IMR-90 (cell line): ENCODE measurements at regions not wholly inside any gene's neighbourhood (a gene's known extent, or its start where the extent isn't known, plus 50 kb on each side); places are given as distances from the start of the nearest gene placed in this dataset.

Experiments
- ATAC-seq: fragments of 200-7000 bp; cut with Tn5 transposase; 2 replicates; pipeline ENCODE4 v1.9.1; 2020; ENCODE audit warnings: low read depth, mild to moderate bottlenecking, moderate library complexity
- BruUV-seq: library from RNA; stranded (reverse); fragments of 400-500 nt; replicated peaks from 2 replicates; lab custom pipeline; 2021; lab: Mats Ljungman, UMichigan
- CTCF ChIA-PET: fragments of 300-600 bp; formaldehyde crosslinking; extraction: SDS; loops from one replicate; lab custom pipeline; 2021; ENCODE audit warnings: antibody characterized with exemption; lab: Yijun Ruan, JAX
- POLR2A ChIA-PET: fragments of 300-600 bp; sonication (Branson Sonifier 250); formaldehyde crosslinking; loops from one replicate; lab custom pipeline; 2022; ENCODE audit warnings: antibody characterized with exemption; ENCODE audit not compliant: unreplicated experiment; lab: Charles Lee
- DNase-seq: peaks from one replicate; pipeline ENCODE4 v3.0.0; 2013
- H2AFZ ChIP-seq: replicated peaks from 2 replicates; pipeline ENCODE3; 2013; ENCODE audit warnings: low read length, mild to moderate bottlenecking; ENCODE audit not compliant: poor library complexity
- H2AK5ac ChIP-seq: 2 replicates; pipeline ENCODE4 v1.6.1; 2013; ENCODE audit warnings: low read depth, low read length, inconsistent platforms
- H2AK9ac ChIP-seq: replicated peaks from 2 replicates; pipeline ENCODE3; 2013; ENCODE audit warnings: mild to moderate bottlenecking, low read depth, low read length, moderate library complexity; ENCODE audit not compliant: poor library complexity
- H2BK120ac ChIP-seq: 2 replicates; pipeline ENCODE4 v1.6.1; 2013; ENCODE audit warnings: low read depth, low read length, inconsistent platforms
- H2BK15ac ChIP-seq: 3 replicates; pipeline ENCODE4 v1.6.1; 2013; ENCODE audit warnings: low read depth, low read length, inconsistent platforms
- H2BK20ac ChIP-seq: 2 replicates; pipeline ENCODE4 v1.6.1; 2013; ENCODE audit warnings: low read depth, mild to moderate bottlenecking, inconsistent platforms, low read length, moderate library complexity
- H2BK5ac ChIP-seq: 2 replicates; pipeline ENCODE4 v1.6.1; 2013; ENCODE audit warnings: mild to moderate bottlenecking, low read depth, low read length, inconsistent platforms; ENCODE audit not compliant: poor library complexity, severe bottlenecking
- H3K14ac ChIP-seq: replicated peaks from 2 replicates; pipeline ENCODE4 v1.6.1; 2013; ENCODE audit warnings: low read depth, low read length, inconsistent platforms
- H3K18ac ChIP-seq: 2 replicates; pipeline ENCODE4 v1.6.1; 2013; ENCODE audit warnings: low read depth, low read length, control low read depth
- H3K23ac ChIP-seq: 2 replicates; pipeline ENCODE4 v1.6.1; 2013; ENCODE audit warnings: low read depth, low read length, inconsistent platforms
- H3K27ac ChIP-seq: 2 replicates; pipeline ENCODE4 v1.5.1; 2013; ENCODE audit warnings: mild to moderate bottlenecking, control low read depth, low read length; ENCODE audit not compliant: insufficient read depth
- H3K27me3 ChIP-seq: 2 replicates; pipeline ENCODE4 v1.6.1; 2013; ENCODE audit warnings: low read length; ENCODE audit not compliant: control insufficient read depth, insufficient read depth
- H3K36me3 ChIP-seq: 2 replicates; pipeline ENCODE4 v1.6.1; 2013; ENCODE audit warnings: low read length, mixed read lengths; ENCODE audit not compliant: control insufficient read depth, insufficient read depth
- H3K4ac ChIP-seq: 2 replicates; pipeline ENCODE4 v1.6.1; 2013; ENCODE audit warnings: low read depth, low read length, inconsistent platforms
- H3K4me1 ChIP-seq: 2 replicates; pipeline ENCODE4 v1.6.1; 2013; ENCODE audit warnings: low read length, mixed read lengths; ENCODE audit not compliant: control insufficient read depth, insufficient read depth
- H3K4me2 ChIP-seq: 2 replicates; pipeline ENCODE4 v1.6.1; 2013; ENCODE audit warnings: low read depth, mild to moderate bottlenecking, control low read depth, low read length, moderate library complexity
- H3K4me3 ChIP-seq: 2 replicates; pipeline ENCODE4 v1.5.1; 2013; ENCODE audit warnings: low read depth, mild to moderate bottlenecking, control low read depth, low read length, moderate library complexity; ENCODE audit not compliant: insufficient read depth
- H3K56ac ChIP-seq: 2 replicates; pipeline ENCODE4 v1.6.1; 2013; ENCODE audit warnings: low read length, inconsistent platforms; ENCODE audit not compliant: insufficient read depth; ENCODE audit errors: extremely low read depth
- H3K79me1 ChIP-seq, 2 experiments: 2 replicates each; pipeline ENCODE4 v1.6.1; 2013; ENCODE audit warnings: low read length in 2 of 2, inconsistent platforms in 1 of 2, low read depth in 1 of 2
- H3K9ac ChIP-seq: 2 replicates; pipeline ENCODE4 v1.6.1; 2013; ENCODE audit warnings: low read depth, low read length, control low read depth
- H3K9me1 ChIP-seq: 2 replicates; pipeline ENCODE4 v1.6.1; 2013; ENCODE audit warnings: low read length, inconsistent platforms; ENCODE audit not compliant: insufficient read depth
- H3K9me3 ChIP-seq: 2 replicates; pipeline ENCODE4 v1.6.1; 2013; ENCODE audit warnings: low read length; ENCODE audit not compliant: control insufficient read depth, insufficient read depth
- H4K20me1 ChIP-seq: 2 replicates; pipeline ENCODE4 v1.6.1; 2013; ENCODE audit warnings: low read length, inconsistent platforms; ENCODE audit not compliant: insufficient read depth
- H4K5ac ChIP-seq: 2 replicates; pipeline ENCODE4 v1.6.1; 2013; ENCODE audit warnings: mild to moderate bottlenecking, low read depth, low read length, control low read depth
- H4K8ac ChIP-seq, 2 experiments: 2 replicates each; pipeline ENCODE4 v1.6.1; 2013; ENCODE audit warnings: low read depth in 2 of 2, low read length in 2 of 2, control low read depth in 1 of 2, inconsistent platforms in 1 of 2
- H4K91ac ChIP-seq: 2 replicates; pipeline ENCODE4 v1.6.1; 2013; ENCODE audit warnings: low read depth, low read length, inconsistent platforms; ENCODE audit not compliant: insufficient read depth
- BHLHE40 ChIP-seq: fragments of 150-350 bp; IDR thresholded peaks from 2 replicates; pipeline ENCODE4 v1.6.1; 2016; ENCODE audit warnings: mild to moderate bottlenecking, low read depth, low read length
- CHD1 ChIP-seq: IDR thresholded peaks from 2 replicates; pipeline ENCODE4 v1.6.1; 2012; ENCODE audit warnings: low read depth, low read length, improper control_type of control experiment
- RCOR1 ChIP-seq: IDR thresholded peaks from 2 replicates; pipeline ENCODE4 v1.6.1; 2012; ENCODE audit warnings: mild to moderate bottlenecking, low read length, improper control_type of control experiment; ENCODE audit not compliant: insufficient replicate concordance
- SMC3 ChIP-seq: fragments of 150-350 bp; IDR thresholded peaks from 2 replicates; pipeline ENCODE4 v1.6.1; 2016; ENCODE audit warnings: low read depth, mild to moderate bottlenecking, antibody characterized with exemption, low read length, moderate library complexity
- WGBS, 2 experiments: methylation state at CpG; one replicate each; pipeline versions ENCODE4 v1.1.5 to v1.1.7; 2013; ENCODE audit warnings: missing lambda C conversion rate in 2 of 2; ENCODE audit not compliant: insufficient read length in 1 of 2; ENCODE audit errors: extremely low coverage in 2 of 2; 5-methylcytosine and 5-hydroxymethylcytosine counted together
- dilution Hi-C: fragments of 300-500 bp; cut with HindIII; formaldehyde crosslinking; loops from one replicate; pipeline ENCODE4 v1.14.3; 2018; ENCODE audit warnings: low sequenced_read_pairs; ENCODE audit not compliant: unreplicated experiment
- in situ Hi-C: fragments of 300-500 bp; cut with MboI; formaldehyde crosslinking; loops from 3 replicates; pipeline ENCODE4 v1.14.3; 2019; ENCODE audit warnings: low sequenced_read_pairs, inconsistent platforms, mixed read lengths
- intact Hi-C: fragments of 100-400 bp; cut with micrococcal nuclease; formaldehyde crosslinking; loops from 2 replicates; pipeline ENCODE4 v1.10.0; 2022

DNA sequence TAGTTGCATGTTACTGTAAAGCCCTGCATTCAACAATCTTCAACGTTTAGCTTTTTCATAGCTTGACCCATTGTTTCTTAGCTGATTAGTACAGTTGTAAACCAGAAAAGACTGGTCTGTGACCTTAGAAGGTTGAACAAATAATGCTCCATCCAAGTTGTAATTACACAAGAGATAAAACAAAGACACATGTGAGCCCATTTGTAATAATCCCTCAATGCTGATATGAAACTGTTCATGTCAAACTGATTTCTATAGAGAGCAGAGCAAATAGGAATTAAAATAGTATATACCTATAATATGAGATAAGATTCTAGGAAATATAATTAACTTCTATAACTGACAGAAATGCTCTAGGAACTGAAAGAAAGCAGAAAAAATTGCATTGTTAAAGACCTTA lies 94.7 kb upstream of the SLC25A13 start:
- TF ChIP-seq CHD1 (no peak), SMC3 (no peak), BHLHE40 (no peak), RCOR1 (no peak)
- ATAC-seq (no peak), DNase-seq (no peak)
- no peak overlapping the region for H3K18ac ChIP-seq
- H3K4ac ChIP-seq, result no peak overlapping the region
- no peaks in the 10 kb centered on the region for H3K27me3 ChIP-seq
- intact Hi-C loops, result loop anchor here (10.0 kb wide), 1 partner anchor 232 kb away; no protein-coding TSS in a partner anchor
- BruUV-seq, result no TSS peak
- H3K14ac ChIP-seq, result no peak overlapping the region
- no peaks in the 10 kb centered on the region for H3K9me1 ChIP-seq
- no peaks in the 10 kb centered on the region for H3K4me1 ChIP-seq
- no peak overlapping the region for H3K9ac ChIP-seq
- H3K4me3 ChIP-seq, result no peak overlapping the region
- no peak overlapping the region for H2BK20ac ChIP-seq
- CTCF ChIA-PET, result no interaction called here
- no peaks in the 10 kb centered on the region for H3K36me3 ChIP-seq
- H3K23ac ChIP-seq, result no peak overlapping the region
- no peak overlapping the region for H3K27ac ChIP-seq
- H4K20me1 ChIP-seq, result no peaks in the 10 kb centered on the region
- no peak overlapping the region for H4K91ac ChIP-seq
- H3K9me3 ChIP-seq, result no peaks in the 10 kb centered on the region
- POLR2A ChIA-PET, result no interaction called here
- H3K4me2 ChIP-seq, result no peak overlapping the region
- WGBS, 2 experiments, result no CpG with 5 or more reads among the region's 1 CpG
- H2AK5ac ChIP-seq, result no peak overlapping the region
- H2AFZ ChIP-seq, result no peak overlapping the region
- H3K79me1 ChIP-seq, result no peaks in the 10 kb centered on the region
- in situ Hi-C loops, result no loop called here
- H2BK5ac ChIP-seq, result no peak overlapping the region
- no peak overlapping the region for H3K56ac ChIP-seq
- dilution Hi-C loops, result no loop called here
- no peak overlapping the region for H2AK9ac ChIP-seq
- no peak overlapping the region for H4K5ac ChIP-seq
- no peak overlapping the region for H2BK15ac ChIP-seq
- H2BK120ac ChIP-seq, result no peak overlapping the region
- no peak overlapping the region for H4K8ac ChIP-seq
